IMR-90 (cell line): ENCODE measurements at regions not wholly inside any gene's neighbourhood (a gene's known extent, or its start where the extent isn't known, plus 50 kb on each side); places are given as distances from the start of the nearest gene placed in this dataset.

Source experiments
- ATAC-seq: fragments of 200-7000 bp; cut with Tn5 transposase; 2 replicates; pipeline ENCODE4 v1.9.1; 2020; ENCODE audit warnings: low read depth, mild to moderate bottlenecking, moderate library complexity
- BruUV-seq: library from RNA; stranded (reverse); fragments of 400-500 nt; replicated peaks from 2 replicates; lab custom pipeline; 2021; lab: Mats Ljungman, UMichigan
- CTCF ChIA-PET: fragments of 300-600 bp; formaldehyde crosslinking; extraction: SDS; loops from one replicate; lab custom pipeline; 2021; ENCODE audit warnings: antibody characterized with exemption; lab: Yijun Ruan, JAX
- POLR2A ChIA-PET: fragments of 300-600 bp; sonication (Branson Sonifier 250); formaldehyde crosslinking; loops from one replicate; lab custom pipeline; 2022; ENCODE audit warnings: antibody characterized with exemption; ENCODE audit not compliant: unreplicated experiment; lab: Charles Lee
- DNase-seq: peaks from one replicate; pipeline ENCODE4 v3.0.0; 2013
- H2AFZ ChIP-seq: replicated peaks from 2 replicates; pipeline ENCODE3; 2013; ENCODE audit warnings: low read length, mild to moderate bottlenecking; ENCODE audit not compliant: poor library complexity
- H2AK5ac ChIP-seq: 2 replicates; pipeline ENCODE4 v1.6.1; 2013; ENCODE audit warnings: low read depth, low read length, inconsistent platforms
- H2AK9ac ChIP-seq: replicated peaks from 2 replicates; pipeline ENCODE3; 2013; ENCODE audit warnings: mild to moderate bottlenecking, low read depth, low read length, moderate library complexity; ENCODE audit not compliant: poor library complexity
- H2BK120ac ChIP-seq: 2 replicates; pipeline ENCODE4 v1.6.1; 2013; ENCODE audit warnings: low read depth, low read length, inconsistent platforms
- H2BK15ac ChIP-seq: 3 replicates; pipeline ENCODE4 v1.6.1; 2013; ENCODE audit warnings: low read depth, low read length, inconsistent platforms
- H2BK20ac ChIP-seq: 2 replicates; pipeline ENCODE4 v1.6.1; 2013; ENCODE audit warnings: low read depth, mild to moderate bottlenecking, inconsistent platforms, low read length, moderate library complexity
- H2BK5ac ChIP-seq: 2 replicates; pipeline ENCODE4 v1.6.1; 2013; ENCODE audit warnings: mild to moderate bottlenecking, low read depth, low read length, inconsistent platforms; ENCODE audit not compliant: poor library complexity, severe bottlenecking
- H3K14ac ChIP-seq: replicated peaks from 2 replicates; pipeline ENCODE4 v1.6.1; 2013; ENCODE audit warnings: low read depth, low read length, inconsistent platforms
- H3K18ac ChIP-seq: 2 replicates; pipeline ENCODE4 v1.6.1; 2013; ENCODE audit warnings: low read depth, low read length, control low read depth
- H3K23ac ChIP-seq: 2 replicates; pipeline ENCODE4 v1.6.1; 2013; ENCODE audit warnings: low read depth, low read length, inconsistent platforms
- H3K27ac ChIP-seq: 2 replicates; pipeline ENCODE4 v1.5.1; 2013; ENCODE audit warnings: mild to moderate bottlenecking, control low read depth, low read length; ENCODE audit not compliant: insufficient read depth
- H3K27me3 ChIP-seq: 2 replicates; pipeline ENCODE4 v1.6.1; 2013; ENCODE audit warnings: low read length; ENCODE audit not compliant: control insufficient read depth, insufficient read depth
- H3K36me3 ChIP-seq: 2 replicates; pipeline ENCODE4 v1.6.1; 2013; ENCODE audit warnings: low read length, mixed read lengths; ENCODE audit not compliant: control insufficient read depth, insufficient read depth
- H3K4ac ChIP-seq: 2 replicates; pipeline ENCODE4 v1.6.1; 2013; ENCODE audit warnings: low read depth, low read length, inconsistent platforms
- H3K4me1 ChIP-seq: 2 replicates; pipeline ENCODE4 v1.6.1; 2013; ENCODE audit warnings: low read length, mixed read lengths; ENCODE audit not compliant: control insufficient read depth, insufficient read depth
- H3K4me2 ChIP-seq: 2 replicates; pipeline ENCODE4 v1.6.1; 2013; ENCODE audit warnings: low read depth, mild to moderate bottlenecking, control low read depth, low read length, moderate library complexity
- H3K4me3 ChIP-seq: 2 replicates; pipeline ENCODE4 v1.5.1; 2013; ENCODE audit warnings: low read depth, mild to moderate bottlenecking, control low read depth, low read length, moderate library complexity; ENCODE audit not compliant: insufficient read depth
- H3K56ac ChIP-seq: 2 replicates; pipeline ENCODE4 v1.6.1; 2013; ENCODE audit warnings: low read length, inconsistent platforms; ENCODE audit not compliant: insufficient read depth; ENCODE audit errors: extremely low read depth
- H3K79me1 ChIP-seq, 2 experiments: 2 replicates each; pipeline ENCODE4 v1.6.1; 2013; ENCODE audit warnings: low read length in 2 of 2, inconsistent platforms in 1 of 2, low read depth in 1 of 2
- H3K9ac ChIP-seq: 2 replicates; pipeline ENCODE4 v1.6.1; 2013; ENCODE audit warnings: low read depth, low read length, control low read depth
- H3K9me1 ChIP-seq: 2 replicates; pipeline ENCODE4 v1.6.1; 2013; ENCODE audit warnings: low read length, inconsistent platforms; ENCODE audit not compliant: insufficient read depth
- H3K9me3 ChIP-seq: 2 replicates; pipeline ENCODE4 v1.6.1; 2013; ENCODE audit warnings: low read length; ENCODE audit not compliant: control insufficient read depth, insufficient read depth
- H4K20me1 ChIP-seq: 2 replicates; pipeline ENCODE4 v1.6.1; 2013; ENCODE audit warnings: low read length, inconsistent platforms; ENCODE audit not compliant: insufficient read depth
- H4K5ac ChIP-seq: 2 replicates; pipeline ENCODE4 v1.6.1; 2013; ENCODE audit warnings: mild to moderate bottlenecking, low read depth, low read length, control low read depth
- H4K8ac ChIP-seq, 2 experiments: 2 replicates each; pipeline ENCODE4 v1.6.1; 2013; ENCODE audit warnings: low read depth in 2 of 2, low read length in 2 of 2, control low read depth in 1 of 2, inconsistent platforms in 1 of 2
- H4K91ac ChIP-seq: 2 replicates; pipeline ENCODE4 v1.6.1; 2013; ENCODE audit warnings: low read depth, low read length, inconsistent platforms; ENCODE audit not compliant: insufficient read depth
- BHLHE40 ChIP-seq: fragments of 150-350 bp; IDR thresholded peaks from 2 replicates; pipeline ENCODE4 v1.6.1; 2016; ENCODE audit warnings: mild to moderate bottlenecking, low read depth, low read length
- MAFK ChIP-seq: IDR thresholded peaks from 2 replicates; pipeline ENCODE4 v1.6.1; 2012; ENCODE audit warnings: low read depth, low read length, improper control_type of control experiment
- MAZ ChIP-seq: IDR thresholded peaks from 2 replicates; pipeline ENCODE4 v1.6.1; 2012; ENCODE audit warnings: low read depth, mild to moderate bottlenecking, low read length, improper control_type of control experiment, moderate library complexity, borderline replicate concordance
- NFE2L2 ChIP-seq: fragments of 150-350 bp; IDR thresholded peaks from 2 replicates; pipeline ENCODE4 v1.6.1; 2016; ENCODE audit warnings: low read depth, mild to moderate bottlenecking, low read length
- RAD21 ChIP-seq: IDR thresholded peaks from 2 replicates; pipeline ENCODE4 v1.6.1; 2012; ENCODE audit warnings: low read length, improper control_type of control experiment
- WGBS, 2 experiments: methylation state at CpG; one replicate each; pipeline versions ENCODE4 v1.1.5 to v1.1.7; 2013; ENCODE audit warnings: missing lambda C conversion rate in 2 of 2; ENCODE audit not compliant: insufficient read length in 1 of 2; ENCODE audit errors: extremely low coverage in 2 of 2; 5-methylcytosine and 5-hydroxymethylcytosine counted together
- dilution Hi-C: fragments of 300-500 bp; cut with HindIII; formaldehyde crosslinking; loops from one replicate; pipeline ENCODE4 v1.14.3; 2018; ENCODE audit warnings: low sequenced_read_pairs; ENCODE audit not compliant: unreplicated experiment
- in situ Hi-C: fragments of 300-500 bp; cut with MboI; formaldehyde crosslinking; loops from 3 replicates; pipeline ENCODE4 v1.14.3; 2019; ENCODE audit warnings: low sequenced_read_pairs, inconsistent platforms, mixed read lengths
- intact Hi-C: fragments of 100-400 bp; cut with micrococcal nuclease; formaldehyde crosslinking; loops from 2 replicates; pipeline ENCODE4 v1.10.0; 2022
- TF ChIP-seq, protein P1 (sequence below): conservative IDR thresholded peaks from 2 replicates; pipeline ENCODE4 v1.5.1; 2012; ENCODE audit warnings: mild to moderate bottlenecking, low read depth, low read length, improper control_type of control experiment

- Histone ChIP-seq H2AK5ac (no peak overlapping the region), H4K8ac (no peak overlapping the region), H3K9me3 (no peaks in the 10 kb centered on the region), H4K20me1 (no peaks in the 10 kb centered on the region), H3K4me2 (no peak overlapping the region), H3K9me1 (no peaks in the 10 kb centered on the region), H3K18ac (no peak overlapping the region), H3K27me3 (peaks cover 1% of the 10 kb centered on the region; the same call in 1 of the 2 replicates), H4K91ac (no peak overlapping the region), H3K56ac (no peak overlapping the region), H3K36me3 (no peaks in the 10 kb centered on the region), H3K79me1 (no peaks in the 10 kb centered on the region), H3K27ac (no peak overlapping the region), H3K14ac (no peak overlapping the region), H2AK9ac (no peak overlapping the region), H2BK15ac (no peak overlapping the region), H4K5ac (no peak overlapping the region), H3K23ac (no peak overlapping the region), H2AFZ (no peak overlapping the region), H3K9ac (no peak overlapping the region), H3K4ac (no peak overlapping the region), H2BK20ac (no peak overlapping the region), H3K4me1 (no peaks in the 10 kb centered on the region), H3K4me3 (no peak overlapping the region), H2BK5ac (no peak overlapping the region), H2BK120ac (no peak overlapping the region)
- dilution Hi-C loops = no loop called here
- no CpG with 5 or more reads among the region's 3 CpGs for WGBS, 2 experiments
- in situ Hi-C loops = no loop called here
- ChIA-PET POLR2A (no interaction called here), CTCF (interaction anchor here (0.6 to 0.8 kb wide), 2 partner anchors 11 to 18 kb away, joined by 3 to 4 read pairs; no protein-coding TSS in a partner anchor)
- BruUV-seq = no TSS peak
- TF ChIP-seq BHLHE40 (no peak), MAZ (no peak), NFE2L2 (no peak), MAFK (no peak), RAD21 (peak; percentile 13; the same call in 1 of the 2 replicates)
- TF ChIP-seq, protein P1, sequence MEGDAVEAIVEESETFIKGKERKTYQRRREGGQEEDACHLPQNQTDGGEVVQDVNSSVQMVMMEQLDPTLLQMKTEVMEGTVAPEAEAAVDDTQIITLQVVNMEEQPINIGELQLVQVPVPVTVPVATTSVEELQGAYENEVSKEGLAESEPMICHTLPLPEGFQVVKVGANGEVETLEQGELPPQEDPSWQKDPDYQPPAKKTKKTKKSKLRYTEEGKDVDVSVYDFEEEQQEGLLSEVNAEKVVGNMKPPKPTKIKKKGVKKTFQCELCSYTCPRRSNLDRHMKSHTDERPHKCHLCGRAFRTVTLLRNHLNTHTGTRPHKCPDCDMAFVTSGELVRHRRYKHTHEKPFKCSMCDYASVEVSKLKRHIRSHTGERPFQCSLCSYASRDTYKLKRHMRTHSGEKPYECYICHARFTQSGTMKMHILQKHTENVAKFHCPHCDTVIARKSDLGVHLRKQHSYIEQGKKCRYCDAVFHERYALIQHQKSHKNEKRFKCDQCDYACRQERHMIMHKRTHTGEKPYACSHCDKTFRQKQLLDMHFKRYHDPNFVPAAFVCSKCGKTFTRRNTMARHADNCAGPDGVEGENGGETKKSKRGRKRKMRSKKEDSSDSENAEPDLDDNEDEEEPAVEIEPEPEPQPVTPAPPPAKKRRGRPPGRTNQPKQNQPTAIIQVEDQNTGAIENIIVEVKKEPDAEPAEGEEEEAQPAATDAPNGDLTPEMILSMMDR = peak; percentile 25
- DNase-seq (peak; percentile 2), ATAC-seq (no peak)
- intact Hi-C loops = loop anchor here (2.0 kb wide), 1 partner anchor 326 kb away; no protein-coding TSS in a partner anchor
These were observed 214.8 kb upstream of the CTBP2 start for GRCh38 chr10:125375210-125375609.
